RWPE2 (cell line): ENCODE measurements at regions not wholly inside any gene's neighbourhood (a gene's known extent, or its start where the extent isn't known, plus 50 kb on each side); places are given as distances from the start of the nearest gene placed in this dataset.
A peak's percentile ranks its signal among the peaks of the same experiment; 100 is the strongest.

Experiments
- ATAC-seq: fragments of 200-7000 bp; cut with Tn5 transposase; 3 replicates; pipeline ENCODE4 v1.9.1; 2021; ENCODE audit warnings: low read depth
- DNase-seq: peaks from one replicate; pipeline ENCODE4 v3.0.0-alpha.2; 2020; ENCODE audit warnings: low spot score
- H3K27ac ChIP-seq: fragments of 450-650 bp; 2 replicates; pipeline ENCODE4 v1.5.1; 2017; ENCODE audit warnings: mild to moderate bottlenecking; ENCODE audit not compliant: poor library complexity, severe bottlenecking
- H3K27me3 ChIP-seq: fragments of 250-450 bp; sonication (Bioruptor Pico); 2 replicates; pipeline ENCODE4 v1.5.1; 2021; ENCODE audit warnings: mild to moderate bottlenecking, moderate library complexity; ENCODE audit not compliant: insufficient read depth, poor library complexity, severe bottlenecking
- H3K36me3 ChIP-seq: fragments of 250-450 bp; sonication (Bioruptor Pico); 2 replicates; pipeline ENCODE4 v1.5.1; 2020; ENCODE audit warnings: low read depth, mild to moderate bottlenecking, moderate library complexity
- H3K4me1 ChIP-seq: fragments of 250-450 bp; sonication (Bioruptor Pico); 2 replicates; pipeline ENCODE4 v1.5.1; 2021; ENCODE audit warnings: mild to moderate bottlenecking, moderate library complexity; ENCODE audit not compliant: insufficient read depth, poor library complexity, severe bottlenecking
- H3K4me3 ChIP-seq: fragments of 250-450 bp; sonication (Bioruptor Pico); 2 replicates; pipeline ENCODE4 v1.5.1; 2021; ENCODE audit warnings: mild to moderate bottlenecking, moderate library complexity; ENCODE audit not compliant: severe bottlenecking
- H3K9me3 ChIP-seq: fragments of 250-450 bp; sonication (Bioruptor Pico); 2 replicates; pipeline ENCODE4 v1.5.1; 2021; ENCODE audit warnings: mild to moderate bottlenecking, moderate library complexity; ENCODE audit not compliant: severe bottlenecking
- CTCF ChIP-seq: fragments of 450-650 bp; IDR thresholded peaks from one replicate; pipeline ENCODE4 v1.5.1; 2017; ENCODE audit warnings: mild to moderate bottlenecking, moderate library complexity; ENCODE audit not compliant: poor library complexity, severe bottlenecking

GRCh38 chr3:159779883-159780282 is 208.8 kb upstream of the IL12A start:
- Histone ChIP-seq H3K9me3 (no peaks in the 10 kb centered on the region), H3K27me3 (no peaks in the 10 kb centered on the region), H3K27ac (no peak overlapping the region), H3K4me3 (no peak overlapping the region), H3K4me1 (peaks cover 42% of the 10 kb centered on the region), H3K36me3 (peaks cover 10% of the 10 kb centered on the region)
- TF ChIP-seq CTCF, result no peak
- DNase-seq (no peak), ATAC-seq (no peak; the same call in 2 of the 3 replicates)

GRCh38 chr3:159781867-159782266 is 206.8 kb upstream of the IL12A start:
- DNase-seq (no peak), ATAC-seq (no peak)
- Histone ChIP-seq H3K4me1 (peaks cover 48% of the 10 kb centered on the region), H3K4me3 (no peak overlapping the region), H3K36me3 (no peaks in the 10 kb centered on the region; the same call in none of the 2 replicates), H3K27ac (peak overlapping the region; percentile 81), H3K27me3 (no peaks in the 10 kb centered on the region), H3K9me3 (no peaks in the 10 kb centered on the region)
- TF ChIP-seq CTCF, result peak; percentile 38

- no peaks in the 10 kb centered on the region for H3K9me3 ChIP-seq
- no peak for TF ChIP-seq CTCF
- ATAC-seq (no peak), DNase-seq (no peak)
- H3K36me3 ChIP-seq, result no peaks in the 10 kb centered on the region; the same call in none of the 2 replicates
- peaks cover 59% of the 10 kb centered on the region for H3K4me1 ChIP-seq
- H3K27ac ChIP-seq, result peak overlapping the region; percentile 81
- H3K27me3 ChIP-seq, result no peaks in the 10 kb centered on the region
- no peak overlapping the region for H3K4me3 ChIP-seq
Measured at GRCh38 chr3:159782724-159783421, 205.8 kb upstream of the IL12A start.

- Histone ChIP-seq H3K4me3 (no peak overlapping the region), H3K9me3 (no peaks in the 10 kb centered on the region), H3K27me3 (no peaks in the 10 kb centered on the region), H3K4me1 (peaks cover 70% of the 10 kb centered on the region), H3K27ac (peak overlapping the region; percentile 81), H3K36me3 (no peaks in the 10 kb centered on the region; the same call in none of the 2 replicates)
- no peak for TF ChIP-seq CTCF
- DNase-seq, result no peak
- ATAC-seq, result peak; percentile 21
Measured at GRCh38 chr3:159783780-159784742, 204.6 kb upstream of the IL12A start.
